Osteocyte (in vitro differentiated cells): ENCODE measurements at regions not wholly inside any gene's neighbourhood (a gene's known extent, or its start where the extent isn't known, plus 50 kb on each side); places are given as distances from the start of the nearest gene placed in this dataset.

Experiments
- DNase-seq: peaks from one replicate; pipeline ENCODE4 v3.0.0; 2021; ENCODE audit warnings: mixed read lengths; ENCODE audit not compliant: unreplicated experiment; ENCODE audit errors: extremely low spot score
- H3K27ac Mint-ChIP-seq: one replicate; pipeline ENCODE4 v1.8.0; 2021; ENCODE audit warnings: mild to moderate bottlenecking, mixed read lengths; ENCODE audit not compliant: unreplicated experiment
- H3K27me3 Mint-ChIP-seq: one replicate; pipeline ENCODE4 v1.8.0; 2021; ENCODE audit warnings: mixed read lengths; ENCODE audit not compliant: unreplicated experiment
- H3K36me3 Mint-ChIP-seq: one replicate; pipeline ENCODE4 v1.8.0; 2021; ENCODE audit warnings: mixed read lengths; ENCODE audit not compliant: unreplicated experiment
- H3K4me1 Mint-ChIP-seq: one replicate; pipeline ENCODE4 v1.8.0; 2021; ENCODE audit warnings: mixed read lengths; ENCODE audit not compliant: unreplicated experiment
- H3K4me3 Mint-ChIP-seq: one replicate; pipeline ENCODE4 v1.8.0; 2021; ENCODE audit warnings: mild to moderate bottlenecking, moderate library complexity, mixed read lengths; ENCODE audit not compliant: unreplicated experiment
- H3K9me3 Mint-ChIP-seq: one replicate; pipeline ENCODE4 v1.8.0; 2021; ENCODE audit warnings: mixed read lengths; ENCODE audit not compliant: unreplicated experiment
- CTCF ChIP-seq: fragments of 200-600 bp; sonication (generic); IDR thresholded peaks from 2 replicates; pipeline ENCODE4 v1.5.0; 2021; ENCODE audit warnings: antibody characterized with exemption, mild to moderate bottlenecking, moderate library complexity

- Mint-ChIP-seq H3K27me3 (no peaks in the 10 kb centered on the region), H3K9me3 (peaks cover 59% of the 10 kb centered on the region), H3K4me1 (no peaks in the 10 kb centered on the region), H3K27ac (no peak overlapping the region), H3K36me3 (no peaks in the 10 kb centered on the region), H3K4me3 (no peak overlapping the region)
- no peak for TF ChIP-seq CTCF
- DNase-seq, result no peak
These were observed 617.7 kb upstream of the GRIA3 start for GRCh38 chrX:122566401-122566800.

- Mint-ChIP-seq H3K27ac (no peak overlapping the region), H3K9me3 (peaks cover 61% of the 10 kb centered on the region), H3K4me3 (no peak overlapping the region), H3K36me3 (no peaks in the 10 kb centered on the region), H3K27me3 (no peaks in the 10 kb centered on the region), H3K4me1 (no peaks in the 10 kb centered on the region)
- no peak for DNase-seq
- no peak for TF ChIP-seq CTCF
These were observed 616.2 kb upstream of the GRIA3 start for GRCh38 chrX:122567911-122568310.

- H3K27me3 Mint-ChIP-seq, result no peaks in the 10 kb centered on the region
- DNase-seq, result no peak
- H3K36me3 Mint-ChIP-seq, result no peaks in the 10 kb centered on the region
- peaks cover 61% of the 10 kb centered on the region for H3K9me3 Mint-ChIP-seq
- TF ChIP-seq CTCF, result no peak
- no peak overlapping the region for H3K4me3 Mint-ChIP-seq
- H3K27ac Mint-ChIP-seq, result no peak overlapping the region
- H3K4me1 Mint-ChIP-seq, result no peaks in the 10 kb centered on the region
These were observed 611.6 kb upstream of the GRIA3 start for GRCh38 chrX:122572461-122572860.

GRCh38 chrX:122579036-122579435 is 605.0 kb upstream of the GRIA3 start:
- DNase-seq, result no peak
- Mint-ChIP-seq H3K4me1 (no peaks in the 10 kb centered on the region), H3K36me3 (no peaks in the 10 kb centered on the region), H3K4me3 (no peak overlapping the region), H3K27ac (no peak overlapping the region), H3K27me3 (no peaks in the 10 kb centered on the region), H3K9me3 (peaks cover 48% of the 10 kb centered on the region)
- TF ChIP-seq CTCF, result no peak

GRCh38 chrX:122579526-122579925 is 604.6 kb upstream of the GRIA3 start:
- Mint-ChIP-seq H3K27me3 (no peaks in the 10 kb centered on the region), H3K4me3 (no peak overlapping the region), H3K27ac (no peak overlapping the region), H3K9me3 (peaks cover 50% of the 10 kb centered on the region), H3K36me3 (no peaks in the 10 kb centered on the region), H3K4me1 (no peaks in the 10 kb centered on the region)
- TF ChIP-seq CTCF, result no peak
- no peak for DNase-seq
